ENCODE measurements at regions not wholly inside any gene's neighbourhood (a gene's known extent, or its start where the extent isn't known, plus 50 kb on each side); places are given as distances from the start of the nearest gene placed in this dataset.

DNA sequence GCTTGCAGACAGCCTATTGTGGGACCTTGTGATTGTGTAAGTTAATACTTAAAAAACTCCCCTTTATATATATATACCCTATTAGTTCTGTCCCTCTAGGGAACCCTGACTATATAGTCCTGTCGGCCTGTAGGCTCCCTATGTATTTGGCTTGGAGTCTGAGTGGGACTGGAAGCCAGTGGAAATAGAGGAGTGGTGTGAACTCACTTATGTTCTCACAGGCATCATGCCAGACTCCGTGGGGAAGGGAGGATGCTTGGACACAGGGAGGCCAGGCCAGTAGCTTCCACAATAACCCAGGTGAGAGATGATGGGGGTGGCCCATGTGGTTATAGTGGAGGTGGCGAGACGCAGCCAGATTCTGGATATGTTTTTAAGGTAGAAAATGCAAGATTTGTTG, 136.7 kb upstream of the SYT6 start:
- TF ChIP-seq, protein P1, sequence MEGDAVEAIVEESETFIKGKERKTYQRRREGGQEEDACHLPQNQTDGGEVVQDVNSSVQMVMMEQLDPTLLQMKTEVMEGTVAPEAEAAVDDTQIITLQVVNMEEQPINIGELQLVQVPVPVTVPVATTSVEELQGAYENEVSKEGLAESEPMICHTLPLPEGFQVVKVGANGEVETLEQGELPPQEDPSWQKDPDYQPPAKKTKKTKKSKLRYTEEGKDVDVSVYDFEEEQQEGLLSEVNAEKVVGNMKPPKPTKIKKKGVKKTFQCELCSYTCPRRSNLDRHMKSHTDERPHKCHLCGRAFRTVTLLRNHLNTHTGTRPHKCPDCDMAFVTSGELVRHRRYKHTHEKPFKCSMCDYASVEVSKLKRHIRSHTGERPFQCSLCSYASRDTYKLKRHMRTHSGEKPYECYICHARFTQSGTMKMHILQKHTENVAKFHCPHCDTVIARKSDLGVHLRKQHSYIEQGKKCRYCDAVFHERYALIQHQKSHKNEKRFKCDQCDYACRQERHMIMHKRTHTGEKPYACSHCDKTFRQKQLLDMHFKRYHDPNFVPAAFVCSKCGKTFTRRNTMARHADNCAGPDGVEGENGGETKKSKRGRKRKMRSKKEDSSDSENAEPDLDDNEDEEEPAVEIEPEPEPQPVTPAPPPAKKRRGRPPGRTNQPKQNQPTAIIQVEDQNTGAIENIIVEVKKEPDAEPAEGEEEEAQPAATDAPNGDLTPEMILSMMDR (IDR thresholded peaks at IDR 0.05) = no peak
- no peak for TF ChIP-seq ZFX (IDR thresholded peaks at IDR 0.05; ENCODE audit: borderline replicate concordance)

Measured in 22Rv1 (cell line).